ENCODE measurements at regions not wholly inside any gene's neighbourhood (a gene's known extent, or its start where the extent isn't known, plus 50 kb on each side); places are given as distances from the start of the nearest gene placed in this dataset.

DNA sequence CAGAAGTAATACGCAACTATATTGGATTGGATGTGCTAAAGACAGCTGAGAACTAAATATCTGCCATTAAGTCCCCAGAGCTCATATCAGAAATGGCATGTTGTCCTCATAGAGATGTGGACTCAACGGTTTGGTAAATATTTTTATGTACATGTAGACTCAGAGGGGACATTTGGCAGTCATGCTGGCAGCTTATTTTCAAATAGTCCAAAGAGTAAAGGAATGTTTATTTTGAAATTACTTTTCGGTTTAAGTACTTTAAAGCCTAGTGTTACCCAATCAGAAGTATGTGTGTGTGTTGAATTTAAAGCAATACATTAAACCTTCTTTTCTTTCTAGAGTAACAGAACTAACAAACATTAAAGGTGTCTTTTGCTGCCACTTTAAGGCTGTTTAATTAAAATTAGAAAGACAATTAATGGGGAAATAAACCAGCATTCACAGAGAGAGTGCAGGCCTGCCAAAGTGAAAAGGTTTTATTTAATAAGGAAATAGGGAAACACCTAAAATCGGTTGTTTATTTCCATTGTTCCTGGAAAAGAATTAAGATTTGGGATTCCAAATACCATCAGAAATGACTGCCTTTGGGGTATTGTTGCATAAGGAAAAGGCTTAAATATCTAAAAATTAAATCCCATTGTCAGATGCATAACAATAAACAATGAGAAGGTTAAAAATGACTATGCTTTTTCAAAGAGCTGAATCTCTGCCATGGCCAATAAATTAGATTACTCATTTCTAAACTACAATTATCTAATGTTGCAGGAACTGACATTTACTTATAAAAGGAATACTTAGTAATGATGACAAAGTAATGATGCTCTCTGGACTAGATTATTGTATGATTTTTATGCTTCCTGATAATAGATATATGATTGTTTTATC, 113.4 kb upstream of the AHR start:
- H3K9me3 ChIP-seq, result no peaks in the 10 kb centered on the region
- Mint-ChIP-seq H3K9me3 (ENCODE audit: unreplicated experiment) (no peaks in the 10 kb centered on the region), H3K4me3 (ENCODE audit: unreplicated experiment) (no peak overlapping the region), H3K27ac (ENCODE audit: unreplicated experiment) (no peak overlapping the region), H3K4me1 (ENCODE audit: low read depth, unreplicated experiment) (peaks cover 17% of the 10 kb centered on the region), H3K36me3 (ENCODE audit: insufficient read depth, unreplicated experiment) (no peaks in the 10 kb centered on the region), H3K27me3 (ENCODE audit: insufficient read depth, unreplicated experiment) (no peaks in the 10 kb centered on the region)
- ChIA-PET CTCF (no interaction called here), POLR2A (no interaction called here)
- no peaks in the 10 kb centered on the region for H3K4me1 ChIP-seq
- H3K4me3 ChIP-seq (ENCODE audit: low read depth, low read length), result no peak overlapping the region
- no peaks in the 10 kb centered on the region for H3K36me3 ChIP-seq (ENCODE audit: control insufficient read depth, insufficient read depth, low read length)
- no peak for DNase-seq
- BruUV-seq (replicated peaks), result no TSS peak
- intact Hi-C loops (cut with micrococcal nuclease; ENCODE audit: unreplicated experiment), result loop anchor here (1.0 kb wide), 1 partner anchor 21 kb away; no protein-coding TSS in a partner anchor
- H3K27me3 ChIP-seq (replicated peaks; ENCODE audit: control insufficient read depth, insufficient read depth, low read length), result no peaks in the 10 kb centered on the region
- TF ChIP-seq, protein P1, sequence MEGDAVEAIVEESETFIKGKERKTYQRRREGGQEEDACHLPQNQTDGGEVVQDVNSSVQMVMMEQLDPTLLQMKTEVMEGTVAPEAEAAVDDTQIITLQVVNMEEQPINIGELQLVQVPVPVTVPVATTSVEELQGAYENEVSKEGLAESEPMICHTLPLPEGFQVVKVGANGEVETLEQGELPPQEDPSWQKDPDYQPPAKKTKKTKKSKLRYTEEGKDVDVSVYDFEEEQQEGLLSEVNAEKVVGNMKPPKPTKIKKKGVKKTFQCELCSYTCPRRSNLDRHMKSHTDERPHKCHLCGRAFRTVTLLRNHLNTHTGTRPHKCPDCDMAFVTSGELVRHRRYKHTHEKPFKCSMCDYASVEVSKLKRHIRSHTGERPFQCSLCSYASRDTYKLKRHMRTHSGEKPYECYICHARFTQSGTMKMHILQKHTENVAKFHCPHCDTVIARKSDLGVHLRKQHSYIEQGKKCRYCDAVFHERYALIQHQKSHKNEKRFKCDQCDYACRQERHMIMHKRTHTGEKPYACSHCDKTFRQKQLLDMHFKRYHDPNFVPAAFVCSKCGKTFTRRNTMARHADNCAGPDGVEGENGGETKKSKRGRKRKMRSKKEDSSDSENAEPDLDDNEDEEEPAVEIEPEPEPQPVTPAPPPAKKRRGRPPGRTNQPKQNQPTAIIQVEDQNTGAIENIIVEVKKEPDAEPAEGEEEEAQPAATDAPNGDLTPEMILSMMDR (IDR thresholded peaks at IDR 0.05; ENCODE audit: insufficient read depth in 1 of 2, low read depth in 1 of 2, low read length in 1 of 2, severe bottlenecking in 1 of 2, unreplicated experiment in 1 of 2), result no peak

DNA sequence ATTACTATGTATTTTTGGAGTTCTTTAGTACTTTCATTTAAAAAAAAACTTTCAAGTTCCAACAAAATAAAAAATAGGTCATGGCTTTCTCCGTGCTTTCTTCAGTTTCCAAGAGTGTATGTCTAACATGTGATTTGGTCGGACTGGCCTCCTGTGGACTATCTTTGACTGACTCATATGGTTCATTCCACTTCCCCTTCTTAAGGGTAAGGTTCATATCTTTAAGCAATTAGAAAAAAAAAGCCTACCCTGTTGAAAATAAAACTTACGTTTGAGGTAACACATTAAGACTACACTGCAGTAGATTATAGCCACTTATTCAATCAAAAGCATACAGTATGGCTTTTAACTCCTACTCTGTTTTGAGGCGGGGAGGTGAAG, 112.8 kb upstream of the AHR start:
- H3K27ac Mint-ChIP-seq (ENCODE audit: unreplicated experiment), result no peak overlapping the region
- Histone ChIP-seq H3K4me3 (ENCODE audit: low read depth, low read length) (no peak overlapping the region), H3K36me3 (ENCODE audit: control insufficient read depth, insufficient read depth, low read length) (no peaks in the 10 kb centered on the region), H3K27me3 (replicated peaks; ENCODE audit: control insufficient read depth, insufficient read depth, low read length) (no peaks in the 10 kb centered on the region), H3K9me3 (no peaks in the 10 kb centered on the region), H3K4me1 (no peaks in the 10 kb centered on the region)
- BruUV-seq (replicated peaks), result no TSS peak
- intact Hi-C loops (cut with micrococcal nuclease; ENCODE audit: unreplicated experiment), result loop anchor here (1.0 kb wide), 1 partner anchor 21 kb away; no protein-coding TSS in a partner anchor
- no peaks in the 10 kb centered on the region for H3K36me3 Mint-ChIP-seq (ENCODE audit: insufficient read depth, unreplicated experiment)
- ChIA-PET CTCF (no interaction called here), POLR2A (no interaction called here)
- DNase-seq, result no peak
- H3K4me3 Mint-ChIP-seq (ENCODE audit: unreplicated experiment), result no peak overlapping the region
- H3K4me1 Mint-ChIP-seq (ENCODE audit: low read depth, unreplicated experiment), result peaks cover 17% of the 10 kb centered on the region
- no peaks in the 10 kb centered on the region for H3K27me3 Mint-ChIP-seq (ENCODE audit: insufficient read depth, unreplicated experiment)
- TF ChIP-seq, protein P1 (IDR thresholded peaks at IDR 0.05; ENCODE audit: insufficient read depth in 1 of 2, low read depth in 1 of 2, low read length in 1 of 2, severe bottlenecking in 1 of 2, unreplicated experiment in 1 of 2), result no peak
- no peaks in the 10 kb centered on the region for H3K9me3 Mint-ChIP-seq (ENCODE audit: unreplicated experiment)

DNA sequence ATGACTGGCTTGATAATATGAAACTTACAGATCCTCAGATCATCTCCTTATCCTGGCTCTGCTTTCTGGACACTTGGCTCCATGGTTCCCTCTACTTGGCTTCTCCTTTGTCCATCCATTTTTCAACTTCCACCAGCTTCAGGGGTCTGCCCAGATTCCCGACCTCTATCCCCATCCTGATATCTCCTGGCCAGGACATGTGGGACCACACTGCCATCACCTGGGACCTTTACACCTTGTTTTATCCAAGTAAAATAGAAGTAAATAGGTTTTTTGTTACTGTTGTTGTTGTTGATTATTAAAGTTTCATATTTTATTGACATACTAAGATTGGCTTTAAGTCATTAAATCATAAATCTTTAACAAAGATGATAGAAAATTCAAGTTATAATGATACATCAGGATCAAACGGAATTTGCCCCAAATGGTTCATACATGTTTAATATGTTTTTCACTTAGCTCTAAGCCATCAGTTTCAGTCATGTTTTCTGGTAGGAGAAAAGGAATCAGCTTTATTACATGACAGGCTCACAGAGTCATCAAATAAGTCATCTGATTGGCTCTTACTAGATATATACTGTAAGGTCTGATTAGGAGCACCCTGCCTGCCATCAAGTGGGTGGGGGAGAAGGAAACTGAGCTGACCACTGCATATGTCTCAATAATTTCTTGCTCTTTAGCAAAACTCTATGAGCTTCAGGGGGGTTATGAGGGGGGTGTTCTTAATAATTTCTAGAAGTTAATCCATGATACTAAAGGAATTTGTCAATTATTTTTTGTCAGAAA, 111.5 kb upstream of the AHR start:
- H3K36me3 Mint-ChIP-seq (ENCODE audit: insufficient read depth, unreplicated experiment), result no peaks in the 10 kb centered on the region

More for the DNA sequence above, 111.5 kb upstream of the AHR start:
- H3K36me3 ChIP-seq (ENCODE audit: control insufficient read depth, insufficient read depth, low read length), result no peaks in the 10 kb centered on the region
- no peaks in the 10 kb centered on the region for H3K27me3 Mint-ChIP-seq (ENCODE audit: insufficient read depth, unreplicated experiment)
- no peak overlapping the region for H3K27ac Mint-ChIP-seq (ENCODE audit: unreplicated experiment)
- intact Hi-C loops (cut with micrococcal nuclease; ENCODE audit: unreplicated experiment), result no loop called here
- peaks cover 17% of the 10 kb centered on the region for H3K4me1 Mint-ChIP-seq (ENCODE audit: low read depth, unreplicated experiment)
- no peaks in the 10 kb centered on the region for H3K4me1 ChIP-seq
- ChIA-PET CTCF (interaction anchor here (0.6 to 0.8 kb wide), 3 partner anchors 109 to 279 kb away, joined by 3 to 5 read pairs (median 3); no protein-coding TSS in a partner anchor), POLR2A (no interaction called here)
- no peak overlapping the region for H3K4me3 Mint-ChIP-seq (ENCODE audit: unreplicated experiment)
- no peaks in the 10 kb centered on the region for H3K9me3 ChIP-seq
- DNase-seq, result no peak
- no peak overlapping the region for H3K4me3 ChIP-seq (ENCODE audit: low read depth, low read length)
- no peaks in the 10 kb centered on the region for H3K9me3 Mint-ChIP-seq (ENCODE audit: unreplicated experiment)
- no peaks in the 10 kb centered on the region for H3K27me3 ChIP-seq (replicated peaks; ENCODE audit: control insufficient read depth, insufficient read depth, low read length)
- TF ChIP-seq, protein P1 (IDR thresholded peaks at IDR 0.05; ENCODE audit: insufficient read depth in 1 of 2, low read depth in 1 of 2, low read length in 1 of 2, severe bottlenecking in 1 of 2, unreplicated experiment in 1 of 2), result no peak
- no TSS peak for BruUV-seq (replicated peaks)
